IgD-negative memory B cell (primary cell): ENCODE measurements at regions not wholly inside any gene's neighbourhood (a gene's known extent, or its start where the extent isn't known, plus 50 kb on each side); places are given as distances from the start of the nearest gene placed in this dataset.

Experiments used
- H3K27ac Mint-ChIP-seq, 3 donors: one replicate each; pipeline ENCODE4 v1.8.0; 2020 to 2022; ENCODE audit warnings: mild to moderate bottlenecking in 3 of 3, mixed read lengths in 3 of 3, moderate library complexity in 1 of 3
- H3K27me3 Mint-ChIP-seq: one replicate; pipeline ENCODE4 v1.8.0; 2021; ENCODE audit warnings: mixed read lengths
- H3K36me3 Mint-ChIP-seq: one replicate; pipeline ENCODE4 v1.8.0; 2020; ENCODE audit warnings: mild to moderate bottlenecking, mixed read lengths
- H3K4me1 Mint-ChIP-seq, 3 donors: one replicate each; pipeline ENCODE4 v1.8.0; 2020 to 2022; ENCODE audit warnings: mixed read lengths in 3 of 3, mild to moderate bottlenecking in 1 of 3
- H3K4me3 Mint-ChIP-seq, 4 donors: one replicate each; pipeline ENCODE4 v1.8.0; 2020 to 2022; ENCODE audit warnings: mild to moderate bottlenecking in 4 of 4, mixed read lengths in 4 of 4, moderate library complexity in 3 of 4
- H3K9me3 Mint-ChIP-seq, 3 donors: one replicate each; pipeline ENCODE4 v1.8.0; 2020 to 2021; ENCODE audit warnings: mixed read lengths in 3 of 3, mild to moderate bottlenecking in 1 of 3

GRCh38 chrX:20654596-20655106, 387.9 kb upstream of the RPS6KA3 start:
- Mint-ChIP-seq H3K4me3 (no peak overlapping the region), H3K9me3 (peaks cover 0 to 2% (median 0%) of the 10 kb centered on the region in 3 donors), H3K27me3 (no peaks in the 10 kb centered on the region), H3K4me1 (no peaks in the 10 kb centered on the region), H3K27ac (no peak overlapping the region), H3K36me3 (no peaks in the 10 kb centered on the region)

DNA sequence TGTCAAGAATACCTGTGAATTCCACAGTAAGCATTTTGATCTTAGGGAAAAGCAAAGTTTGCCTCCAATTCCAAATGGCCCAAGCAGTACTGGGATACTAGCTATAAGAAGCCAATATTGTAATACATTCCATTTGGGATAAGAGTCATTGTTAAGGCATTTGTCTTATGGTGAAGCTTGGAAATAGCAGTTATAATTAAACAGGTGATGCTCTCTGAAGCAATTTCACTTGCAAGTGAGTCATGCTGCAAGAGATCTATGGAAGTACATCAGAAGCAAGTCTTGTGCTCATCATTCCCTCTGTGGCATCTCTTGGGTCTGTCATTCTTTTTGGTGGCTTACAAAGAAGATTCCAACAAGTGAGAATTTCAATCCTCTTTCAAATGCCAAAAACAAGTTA, 386.4 kb upstream of the RPS6KA3 start:
- peaks cover 0 to 2% (median 0%) of the 10 kb centered on the region in 3 donors for H3K9me3 Mint-ChIP-seq
- H3K27me3 Mint-ChIP-seq = no peaks in the 10 kb centered on the region
- no peak overlapping the region for H3K4me3 Mint-ChIP-seq
- no peak overlapping the region for H3K27ac Mint-ChIP-seq
- H3K4me1 Mint-ChIP-seq = no peaks in the 10 kb centered on the region
- H3K36me3 Mint-ChIP-seq = no peaks in the 10 kb centered on the region

GRCh38 chrX:20641954-20642353, 375.2 kb upstream of the RPS6KA3 start:
- H3K4me3 Mint-ChIP-seq = no peak overlapping the region
- peaks cover 0 to 7% (median 2%) of the 10 kb centered on the region in 3 donors for H3K9me3 Mint-ChIP-seq
- no peaks in the 10 kb centered on the region for H3K4me1 Mint-ChIP-seq
- no peaks in the 10 kb centered on the region for H3K36me3 Mint-ChIP-seq
- peaks cover 2% of the 10 kb centered on the region for H3K27me3 Mint-ChIP-seq
- no peak overlapping the region for H3K27ac Mint-ChIP-seq

DNA sequence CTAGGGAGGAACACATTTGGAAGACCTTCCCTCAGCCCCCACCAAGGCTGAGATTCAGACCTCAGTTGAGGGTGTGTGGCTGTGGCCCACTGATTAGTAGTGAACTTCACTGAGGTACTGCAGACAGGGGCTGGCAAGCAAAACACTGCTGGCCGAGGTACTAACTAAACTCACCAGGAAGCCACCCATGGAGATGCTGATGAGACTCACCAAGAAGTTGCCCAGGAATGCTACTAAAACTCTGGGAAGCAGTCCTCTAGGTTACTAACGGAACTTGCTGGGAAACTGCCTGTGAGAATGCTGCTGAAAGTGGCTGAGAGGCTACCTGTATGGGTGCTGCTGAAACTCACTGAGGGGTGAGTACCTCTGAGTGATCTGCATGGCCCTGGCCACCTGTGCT, 372.4 kb upstream of the RPS6KA3 start:
- H3K36me3 Mint-ChIP-seq = no peaks in the 10 kb centered on the region

GRCh38 chrX:20637351-20637750, 370.6 kb upstream of the RPS6KA3 start:
- Mint-ChIP-seq H3K9me3 (peaks cover 0 to 3% (median 2%) of the 10 kb centered on the region in 3 donors), H3K27me3 (no peaks in the 10 kb centered on the region), H3K4me1 (no peaks in the 10 kb centered on the region), H3K36me3 (no peaks in the 10 kb centered on the region), H3K27ac (no peak overlapping the region), H3K4me3 (no peak overlapping the region)

More for the DNA sequence above, 372.4 kb upstream of the RPS6KA3 start:
- Mint-ChIP-seq H3K4me1 (no peaks in the 10 kb centered on the region), H3K4me3 (no peak overlapping the region), H3K9me3 (peaks cover 0 to 3% (median 2%) of the 10 kb centered on the region in 3 donors), H3K27ac (no peak overlapping the region), H3K27me3 (no peaks in the 10 kb centered on the region)

- no peaks in the 10 kb centered on the region for H3K4me1 Mint-ChIP-seq
- H3K27ac Mint-ChIP-seq = no peak overlapping the region
- H3K4me3 Mint-ChIP-seq = no peak overlapping the region
- no peaks in the 10 kb centered on the region for H3K27me3 Mint-ChIP-seq
- peaks cover 0 to 3% (median 2%) of the 10 kb centered on the region in 3 donors for H3K9me3 Mint-ChIP-seq
- H3K36me3 Mint-ChIP-seq = no peaks in the 10 kb centered on the region
These were observed 366.7 kb upstream of the RPS6KA3 start for GRCh38 chrX:20633451-20633850.

DNA sequence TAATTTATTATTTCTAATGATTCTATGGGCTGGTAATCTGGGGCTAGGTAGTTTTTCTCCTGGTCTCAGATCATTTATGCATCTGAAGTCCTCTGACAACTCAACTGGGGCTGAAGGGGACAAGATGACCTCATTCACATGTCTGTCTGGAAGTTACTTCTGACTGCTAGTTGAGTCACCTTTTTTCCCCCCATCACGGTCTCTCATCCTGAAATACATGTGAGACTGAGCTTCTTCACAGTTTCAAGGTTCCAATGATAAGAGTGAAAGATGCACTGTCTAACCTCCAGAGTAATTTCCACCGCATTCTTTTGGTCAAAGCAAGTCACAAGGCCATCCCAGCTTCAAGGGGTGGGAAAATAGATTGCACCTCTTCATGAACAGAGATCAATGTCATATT, 356.7 kb upstream of the RPS6KA3 start:
- no peaks in the 10 kb centered on the region for H3K27me3 Mint-ChIP-seq
- no peaks in the 10 kb centered on the region for H3K36me3 Mint-ChIP-seq
- H3K4me3 Mint-ChIP-seq = no peak overlapping the region
- H3K27ac Mint-ChIP-seq = no peak overlapping the region
- H3K9me3 Mint-ChIP-seq = no peaks in the 10 kb centered on the region
- H3K4me1 Mint-ChIP-seq = no peaks in the 10 kb centered on the region

- Mint-ChIP-seq H3K4me1 (no peaks in the 10 kb centered on the region), H3K4me3 (no peak overlapping the region), H3K27ac (no peak overlapping the region), H3K27me3 (no peaks in the 10 kb centered on the region), H3K36me3 (no peaks in the 10 kb centered on the region), H3K9me3 (peaks cover 0 to under 1% (median 0%) of the 10 kb centered on the region in 3 donors)
These were observed 353.6 kb upstream of the RPS6KA3 start for GRCh38 chrX:20620306-20620705.

- no peaks in the 10 kb centered on the region for H3K4me1 Mint-ChIP-seq
- peaks cover 0 to 2% (median 0%) of the 10 kb centered on the region in 3 donors for H3K9me3 Mint-ChIP-seq
- H3K4me3 Mint-ChIP-seq = no peak overlapping the region
These were observed 343.3 kb upstream of the RPS6KA3 start for GRCh38 chrX:20609916-20610415.

GRCh38 chrX:20606831-20607230, 340.1 kb upstream of the RPS6KA3 start:
- Mint-ChIP-seq H3K27me3 (peaks cover 3% of the 10 kb centered on the region), H3K36me3 (no peaks in the 10 kb centered on the region), H3K27ac (no peak overlapping the region), H3K4me1 (no peaks in the 10 kb centered on the region), H3K4me3 (no peak overlapping the region), H3K9me3 (peaks cover 0 to 1% (median 0%) of the 10 kb centered on the region in 3 donors)

More at GRCh38 chrX:20609916-20610415, 343.3 kb upstream of the RPS6KA3 start:
- Mint-ChIP-seq H3K36me3 (no peaks in the 10 kb centered on the region), H3K27me3 (peaks cover 8% of the 10 kb centered on the region), H3K27ac (no peak overlapping the region)

DNA sequence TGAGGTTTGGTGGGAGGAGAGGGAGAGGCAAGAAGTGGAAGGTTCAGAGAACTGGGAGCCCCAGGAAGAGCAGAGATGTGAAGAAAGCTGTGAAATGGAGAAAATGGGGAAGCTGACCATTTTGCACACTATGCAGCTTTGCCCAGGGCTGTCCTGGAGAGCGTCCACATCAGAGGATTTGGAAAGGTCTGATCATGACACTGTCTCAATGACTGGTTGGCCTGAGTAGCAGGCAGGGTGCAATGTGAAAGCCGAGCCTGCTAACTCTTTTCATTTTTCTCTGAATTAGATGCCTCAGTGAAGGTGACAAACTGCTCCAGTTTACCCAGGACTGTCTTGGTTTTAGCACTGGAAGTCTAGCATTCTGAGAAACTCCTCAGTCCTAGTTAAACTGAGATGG, 330.1 kb upstream of the RPS6KA3 start:
- H3K9me3 Mint-ChIP-seq = no peaks in the 10 kb centered on the region
- no peaks in the 10 kb centered on the region for H3K36me3 Mint-ChIP-seq
- H3K4me3 Mint-ChIP-seq = no peak overlapping the region
- no peak overlapping the region for H3K27ac Mint-ChIP-seq
- H3K27me3 Mint-ChIP-seq = peaks cover 4% of the 10 kb centered on the region
- no peaks in the 10 kb centered on the region for H3K4me1 Mint-ChIP-seq

GRCh38 chrX:20595928-20596575, 329.3 kb upstream of the RPS6KA3 start:
- Mint-ChIP-seq H3K27me3 (peaks cover 5% of the 10 kb centered on the region), H3K4me1 (no peaks in the 10 kb centered on the region), H3K4me3 (no peak overlapping the region), H3K36me3 (no peaks in the 10 kb centered on the region), H3K9me3 (no peaks in the 10 kb centered on the region), H3K27ac (no peak overlapping the region)

- Mint-ChIP-seq H3K27ac (no peak overlapping the region), H3K36me3 (no peaks in the 10 kb centered on the region), H3K4me1 (no peaks in the 10 kb centered on the region), H3K27me3 (peaks cover 7% of the 10 kb centered on the region), H3K9me3 (no peaks in the 10 kb centered on the region), H3K4me3 (no peak overlapping the region)
These were observed 328.3 kb upstream of the RPS6KA3 start for GRCh38 chrX:20594985-20595384.

- Mint-ChIP-seq H3K27ac (no peak overlapping the region), H3K27me3 (peaks cover 7% of the 10 kb centered on the region)
These were observed 327.1 kb upstream of the RPS6KA3 start for GRCh38 chrX:20593836-20594235.

DNA sequence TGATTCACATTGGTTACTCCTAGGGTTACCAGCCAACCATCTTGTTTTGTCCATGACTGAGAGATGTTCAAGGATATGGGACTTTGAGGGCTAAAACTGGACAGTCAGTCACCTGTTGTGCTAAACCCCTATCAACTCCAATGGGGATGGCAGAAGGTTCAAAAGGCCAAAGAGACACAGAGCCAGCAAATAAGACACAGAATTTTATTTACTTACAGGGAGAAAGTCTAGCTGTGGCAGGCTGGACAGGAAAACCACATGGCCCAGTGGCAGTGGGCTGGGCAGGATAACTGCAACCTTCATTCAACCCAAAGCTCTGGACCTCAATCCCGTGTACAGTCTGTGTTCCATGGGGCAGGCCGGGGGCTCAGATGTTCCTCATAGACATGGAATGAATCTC, 326.7 kb upstream of the RPS6KA3 start:
- Mint-ChIP-seq H3K9me3 (peaks cover 1 to 3% (median 2%) of the 10 kb centered on the region in 3 donors), H3K27me3 (peaks cover 7% of the 10 kb centered on the region), H3K27ac (no peak overlapping the region), H3K4me3 (no peak overlapping the region), H3K36me3 (no peaks in the 10 kb centered on the region), H3K4me1 (no peaks in the 10 kb centered on the region)

More at GRCh38 chrX:20593836-20594235, 327.1 kb upstream of the RPS6KA3 start:
- no peak overlapping the region for H3K4me3 Mint-ChIP-seq
- H3K36me3 Mint-ChIP-seq = no peaks in the 10 kb centered on the region
- H3K4me1 Mint-ChIP-seq = no peaks in the 10 kb centered on the region
- peaks cover under 1 to 2% (median under 1%) of the 10 kb centered on the region in 3 donors for H3K9me3 Mint-ChIP-seq

GRCh38 chrX:20591246-20591645, 324.5 kb upstream of the RPS6KA3 start:
- Mint-ChIP-seq H3K4me1 (no peaks in the 10 kb centered on the region), H3K27ac (no peak overlapping the region), H3K4me3 (no peak overlapping the region), H3K27me3 (peaks cover 3% of the 10 kb centered on the region), H3K9me3 (peaks cover 1 to 3% (median 2%) of the 10 kb centered on the region in 3 donors), H3K36me3 (no peaks in the 10 kb centered on the region)
